Adrenal gland (tissue), 9 donors: ENCODE measurements at regions not wholly inside any gene's neighbourhood (a gene's known extent, or its start where the extent isn't known, plus 50 kb on each side); places are given as distances from the start of the nearest gene placed in this dataset.

Source experiments
- DNase-seq, 7 donors: peaks; one replicate each; pipeline ENCODE4 v3.0.0-alpha.2; 2019 to 2020
- H3K27ac ChIP-seq, 5 donors: fragments of 200-600 bp; sonication (generic) in 4 of 5; 1 replicate in 3 of 5; 2 replicates in 2 of 5; pipeline versions ENCODE4 v1.5.1 to v1.8.0; 2016 to 2020; ENCODE audit warnings: mild to moderate bottlenecking in 1 of 5
- H3K27me3 ChIP-seq: fragments of 200-600 bp; 2 replicates; pipeline ENCODE4 v1.8.0; 2021
- H3K36me3 ChIP-seq, 2 donors: fragments of 200-600 bp; replicated peaks in 1 of 2; 1 replicate in 1 of 2; 2 replicates in 1 of 2; pipeline versions ENCODE4 v1.5.1 to v1.8.0; 2018 to 2022
- H3K4me1 ChIP-seq, 2 donors: fragments of 200-600 bp; replicated peaks in 1 of 2; 1 replicate in 1 of 2; 2 replicates in 1 of 2; pipeline versions ENCODE4 v1.5.1 to v1.8.0; 2018 to 2021
- H3K4me3 ChIP-seq, 4 donors: fragments of 200-600 bp; sonication (generic) in 3 of 4; one replicate each; pipeline ENCODE4 v1.5.1; 2016 to 2018
- H3K9me3 ChIP-seq, 3 donors: fragments of 200-600 bp; sonication (generic) in 1 of 3; replicated peaks in 1 of 3; 1 replicate in 2 of 3; 2 replicates in 1 of 3; pipeline versions ENCODE4 v1.5.1 to v1.8.0; 2016 to 2021
- POLR2A ChIP-seq, 2 donors: fragments of 450-650 bp; IDR thresholded peaks; one replicate each; pipeline ENCODE4 v1.6.1; 2017; ENCODE audit warnings: antibody characterized with exemption in 2 of 2, mild to moderate bottlenecking in 2 of 2, moderate library complexity in 1 of 2
- WGBS, 4 donors: extraction: QIAGEN DNeasy Blood & Tissue Kit in 2 of 4; methylation state at CpG; one replicate each; pipeline versions ENCODE4 v1.1.5 to v1.1.7; 2013 to 2017; 5-methylcytosine and 5-hydroxymethylcytosine counted together
- intact Hi-C, 2 donors: fragments of 100-400 bp; cut with DNase I; formaldehyde crosslinking; loops; one replicate each; pipeline versions ENCODE4 v1.14.1 to v1.15.0; 2022 to 2023
- TF ChIP-seq, protein P1 (sequence below), 6 experiments: fragments of 450-650 bp in 4 of 6; fragments of 200-600 bp in 2 of 6; sonication (generic) in 1 of 6; IDR thresholded peaks; 1 replicate in 5 of 6; 2 replicates in 1 of 6; pipeline versions ENCODE4 v1.5.1 to v1.8.0; 2016 to 2021; ENCODE audit warnings: antibody characterized with exemption in 6 of 6, mild to moderate bottlenecking in 2 of 6, moderate library complexity in 1 of 6
- donor health status: healthy with polysubstance abuse.
- donor health status: Bipolar disorder and iron deficiency.
- donor health status: DM: yes; HTN: yes; CAD: no.
- donor health status: DM: no; HTN: no; CAD: no.
- donor health status: DM: no; HTN: no; CAD: no.

DNA sequence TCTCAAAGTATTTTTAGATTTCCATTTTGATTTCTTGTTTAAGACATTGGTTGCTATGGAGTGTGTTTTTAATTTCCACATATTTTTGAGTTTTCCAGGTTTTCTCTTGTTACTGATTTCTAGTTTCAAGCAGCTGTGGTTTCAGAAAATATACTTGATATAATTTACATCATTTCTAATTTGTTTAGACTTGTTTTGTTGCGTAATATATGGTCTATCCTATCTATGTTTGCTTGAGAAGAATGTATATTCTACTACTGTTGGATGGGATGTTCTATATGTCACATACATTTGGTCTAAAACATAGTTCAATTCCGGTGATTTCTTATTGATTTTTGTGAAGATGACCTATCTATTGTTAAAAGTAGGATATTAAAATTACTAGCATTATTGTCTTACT lies 170.5 kb upstream of the EMCN start:
- no peak overlapping the region for H3K4me3 ChIP-seq
- intact Hi-C loops: no loop called here
- H3K36me3 ChIP-seq: no peaks in the 10 kb centered on the region
- no peak for DNase-seq
- H3K27ac ChIP-seq: no peak overlapping the region
- no peaks in the 10 kb centered on the region for H3K4me1 ChIP-seq
- H3K9me3 ChIP-seq: no peaks in the 10 kb centered on the region
- TF ChIP-seq, protein P1, sequence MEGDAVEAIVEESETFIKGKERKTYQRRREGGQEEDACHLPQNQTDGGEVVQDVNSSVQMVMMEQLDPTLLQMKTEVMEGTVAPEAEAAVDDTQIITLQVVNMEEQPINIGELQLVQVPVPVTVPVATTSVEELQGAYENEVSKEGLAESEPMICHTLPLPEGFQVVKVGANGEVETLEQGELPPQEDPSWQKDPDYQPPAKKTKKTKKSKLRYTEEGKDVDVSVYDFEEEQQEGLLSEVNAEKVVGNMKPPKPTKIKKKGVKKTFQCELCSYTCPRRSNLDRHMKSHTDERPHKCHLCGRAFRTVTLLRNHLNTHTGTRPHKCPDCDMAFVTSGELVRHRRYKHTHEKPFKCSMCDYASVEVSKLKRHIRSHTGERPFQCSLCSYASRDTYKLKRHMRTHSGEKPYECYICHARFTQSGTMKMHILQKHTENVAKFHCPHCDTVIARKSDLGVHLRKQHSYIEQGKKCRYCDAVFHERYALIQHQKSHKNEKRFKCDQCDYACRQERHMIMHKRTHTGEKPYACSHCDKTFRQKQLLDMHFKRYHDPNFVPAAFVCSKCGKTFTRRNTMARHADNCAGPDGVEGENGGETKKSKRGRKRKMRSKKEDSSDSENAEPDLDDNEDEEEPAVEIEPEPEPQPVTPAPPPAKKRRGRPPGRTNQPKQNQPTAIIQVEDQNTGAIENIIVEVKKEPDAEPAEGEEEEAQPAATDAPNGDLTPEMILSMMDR (IDR thresholded peaks at IDR 0.05): no peak
- TF ChIP-seq POLR2A (IDR thresholded peaks at IDR 0.05): no peak
- H3K27me3 ChIP-seq: no peaks in the 10 kb centered on the region
- 94 to 97% (median 95%) methylated on average over 2 of the region's 2 CpGs for WGBS, 4 donors

DNA sequence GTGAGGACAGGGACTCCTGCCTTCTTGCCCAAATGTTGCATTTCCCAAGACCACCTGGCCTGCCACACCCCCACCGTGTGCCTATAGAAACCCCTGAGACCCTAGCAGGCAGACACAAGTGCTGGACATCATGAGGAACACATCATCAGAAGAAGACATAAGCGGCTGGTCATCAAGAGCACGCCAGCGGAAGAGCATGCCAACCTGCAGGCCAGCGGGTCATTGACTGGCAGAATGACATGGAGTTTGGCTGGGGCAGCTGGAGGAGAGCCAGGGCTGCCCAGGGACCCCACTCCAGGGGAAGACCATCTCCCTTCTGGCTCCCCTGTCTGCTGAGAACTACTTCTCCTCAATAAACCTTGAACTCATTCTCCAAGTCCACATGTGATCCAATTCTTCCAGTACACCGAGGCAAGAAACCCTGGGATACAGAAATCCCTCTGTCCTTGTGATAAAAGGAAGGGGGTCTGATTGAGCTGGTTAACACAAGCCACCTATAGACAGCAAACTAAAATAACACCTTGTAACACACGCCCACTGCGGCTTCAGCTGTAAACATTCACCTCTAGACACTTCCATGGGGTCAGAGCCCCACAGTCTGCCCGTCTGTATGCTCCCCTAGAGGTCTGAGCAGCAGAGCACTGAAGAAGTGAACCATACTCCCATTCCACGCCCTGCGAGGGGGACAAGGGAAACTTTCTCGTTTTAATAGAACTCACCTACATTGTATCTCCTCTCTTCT lies 164.8 kb upstream of the EMCN start:
- Histone ChIP-seq H3K27ac (no peak overlapping the region), H3K4me1 (no peaks in the 10 kb centered on the region), H3K36me3 (no peaks in the 10 kb centered on the region), H3K9me3 (no peaks in the 10 kb centered on the region), H3K27me3 (no peaks in the 10 kb centered on the region), H3K4me3 (no peak overlapping the region)
- intact Hi-C loops: no loop called here
- no peak for DNase-seq
- WGBS, 4 donors: 86 to 92% (median 88%) methylated on average over 12 of the region's 12 CpGs
- TF ChIP-seq, protein P1 (IDR thresholded peaks at IDR 0.05): no peak
- no peak for TF ChIP-seq POLR2A (IDR thresholded peaks at IDR 0.05)

DNA sequence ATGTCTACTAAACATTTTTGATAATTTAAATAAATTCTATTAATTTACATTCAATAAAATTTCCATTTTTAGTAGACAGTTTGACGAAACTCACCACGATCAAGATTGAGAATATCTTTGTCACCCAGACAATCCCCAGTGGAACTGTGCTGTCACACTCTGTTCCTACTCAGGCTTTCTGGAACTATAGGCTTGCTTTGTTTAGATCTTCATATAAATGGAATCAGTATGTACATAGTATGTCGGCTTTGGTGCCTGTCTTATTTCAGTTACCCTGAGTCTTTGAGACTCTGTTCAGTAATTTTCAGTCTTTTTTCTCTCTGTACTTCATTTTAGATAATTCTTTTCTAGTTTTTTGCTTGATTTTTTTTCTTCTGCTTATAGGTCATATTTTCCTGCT lies 163.5 kb upstream of the EMCN start:
- intact Hi-C loops: no loop called here
- Histone ChIP-seq H3K4me1 (no peaks in the 10 kb centered on the region), H3K36me3 (no peaks in the 10 kb centered on the region), H3K4me3 (no peak overlapping the region), H3K27me3 (no peaks in the 10 kb centered on the region), H3K27ac (no peak overlapping the region), H3K9me3 (no peaks in the 10 kb centered on the region)
- 93 to 95% (median 95%) methylated on average over 3 of the region's 3 CpGs for WGBS, 4 donors
- DNase-seq: no peak
- TF ChIP-seq, protein P1 (IDR thresholded peaks at IDR 0.05): no peak
- TF ChIP-seq POLR2A (IDR thresholded peaks at IDR 0.05): no peak

DNA sequence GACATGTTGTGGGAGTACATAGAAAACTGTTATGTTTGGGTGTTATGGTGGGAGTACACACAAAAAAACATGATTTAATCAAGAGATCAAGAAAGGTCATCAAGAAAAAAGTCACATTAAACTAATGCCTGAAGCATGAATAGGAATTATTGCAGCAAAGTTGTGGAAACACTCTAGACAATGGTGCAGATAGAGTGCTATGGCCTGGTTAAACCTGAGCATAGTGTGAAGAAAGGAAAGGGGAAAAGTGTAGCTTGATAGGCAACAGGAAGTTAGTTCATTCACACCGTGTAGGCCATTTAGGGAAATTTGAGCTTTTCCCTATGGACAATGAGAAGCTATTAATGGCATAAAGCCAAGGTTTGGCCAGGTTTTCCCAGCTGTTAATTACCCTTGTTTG lies 162.1 kb upstream of the EMCN start:
- no peak for DNase-seq
- WGBS, 4 donors: 55 to 75% (median 65%) methylated on average over 1 of the region's 1 CpG
- Histone ChIP-seq H3K27ac (no peak overlapping the region), H3K4me1 (no peaks in the 10 kb centered on the region), H3K27me3 (no peaks in the 10 kb centered on the region), H3K9me3 (no peaks in the 10 kb centered on the region), H3K4me3 (no peak overlapping the region), H3K36me3 (no peaks in the 10 kb centered on the region)
- TF ChIP-seq, protein P1 (IDR thresholded peaks at IDR 0.05): no peak
- TF ChIP-seq POLR2A (IDR thresholded peaks at IDR 0.05): no peak
- intact Hi-C loops: no loop called here
